Neural cell (in vitro differentiated cells): ENCODE measurements at regions not wholly inside any gene's neighbourhood (a gene's known extent, or its start where the extent isn't known, plus 50 kb on each side); places are given as distances from the start of the nearest gene placed in this dataset.

Source experiments
- H2AFZ ChIP-seq: fragments of 200-600, 300-800 bp; sonication (generic), shearing (Covaris generic); 2 replicates; pipeline ENCODE4 v1.6.0; 2014; ENCODE audit warnings: low read depth, mild to moderate bottlenecking, antibody characterized with exemption, low read length, moderate library complexity
- H3F3A ChIP-seq: fragments of 200-600 bp; shearing (Covaris generic); 2 replicates; pipeline ENCODE4 v1.6.1; 2016; ENCODE audit warnings: mild to moderate bottlenecking, moderate library complexity, mixed read lengths, antibody characterized with exemption, low read length; ENCODE audit not compliant: insufficient read depth, poor library complexity, severe bottlenecking
- H3K27ac ChIP-seq: fragments of 200-600, 300-800 bp; sonication (generic), shearing (Covaris generic); 2 replicates; pipeline ENCODE4 v1.5.1; 2014; ENCODE audit warnings: mild to moderate bottlenecking, low read length, moderate library complexity
- H3K27me3 ChIP-seq: fragments of 300-800, 200-600 bp; sonication (generic), shearing (Covaris generic); 2 replicates; pipeline ENCODE4 v1.6.0; 2014; ENCODE audit warnings: mild to moderate bottlenecking, low read depth, low read length, moderate library complexity; ENCODE audit not compliant: insufficient read depth
- H3K36me3 ChIP-seq: fragments of 300-800, 200-600 bp; sonication (generic), shearing (Covaris generic); 2 replicates; pipeline ENCODE4 v1.5.1; 2014; ENCODE audit warnings: mild to moderate bottlenecking, antibody characterized with exemption, low read length, moderate library complexity; ENCODE audit not compliant: insufficient read depth
- H3K4me2 ChIP-seq: fragments of 300-800, 200-600 bp; sonication (generic), shearing (Covaris generic); 2 replicates; pipeline ENCODE4 v1.6.0; 2014; ENCODE audit warnings: mild to moderate bottlenecking, low read length
- H3K4me3 ChIP-seq: fragments of 300-800, 200-600 bp; sonication (generic), shearing (Covaris generic); 2 replicates; pipeline ENCODE4 v1.5.1; 2014; ENCODE audit warnings: mild to moderate bottlenecking, low read length, moderate library complexity
- H3K79me2 ChIP-seq: fragments of 200-600 bp; shearing (Covaris generic); replicated peaks from 2 replicates; pipeline ENCODE4 v1.6.0; 2014; ENCODE audit warnings: mild to moderate bottlenecking, low read length, moderate library complexity; ENCODE audit not compliant: insufficient read depth
- H3K9ac ChIP-seq: fragments of 300-800, 200-600 bp; sonication (generic), shearing (Covaris generic); 2 replicates; pipeline ENCODE4 v1.6.1; 2016; ENCODE audit warnings: mild to moderate bottlenecking, low read length, mixed read lengths
- H3K9me2 ChIP-seq: fragments of 200-600 bp; shearing (Covaris generic); 2 replicates; pipeline ENCODE4 v1.6.1; 2016; ENCODE audit warnings: mild to moderate bottlenecking, low read length, mixed read lengths; ENCODE audit not compliant: insufficient read depth
- H3K9me3 ChIP-seq: fragments of 200-600, 300-800 bp; sonication (generic), shearing (Covaris generic); 2 replicates; pipeline ENCODE4 v1.6.1; 2016; ENCODE audit warnings: mild to moderate bottlenecking, mixed run types, low read length, moderate library complexity, mixed read lengths
- H4K20me1 ChIP-seq: fragments of 200-600 bp; shearing (Covaris generic); 2 replicates; pipeline ENCODE4 v1.6.1; 2016; ENCODE audit warnings: mild to moderate bottlenecking, mixed run types; ENCODE audit not compliant: insufficient read depth
- EP300 ChIP-seq: fragments of 450-650 bp; conservative IDR thresholded peaks from 2 replicates; pipeline ENCODE4 v1.6.1; 2014; ENCODE audit warnings: antibody characterized with exemption, mild to moderate bottlenecking, moderate library complexity; ENCODE audit not compliant: poor library complexity, severe bottlenecking
- EZH2 ChIP-seq: fragments of 200-600, 300-800 bp; shearing (Covaris generic), sonication (generic); IDR thresholded peaks from 2 replicates; pipeline ENCODE4 v1.6.1; 2014; ENCODE audit warnings: antibody characterized with exemption, low read length, borderline replicate concordance, mild to moderate bottlenecking; ENCODE audit not compliant: insufficient read depth, poor library complexity, severe bottlenecking
- MXI1 ChIP-seq: fragments of 450-650 bp; conservative IDR thresholded peaks from 2 replicates; pipeline ENCODE4 v1.6.1; 2014; ENCODE audit warnings: antibody characterized with exemption, mild to moderate bottlenecking; ENCODE audit not compliant: poor library complexity, severe bottlenecking
- POLR2AphosphoS5 ChIP-seq: IDR thresholded peaks from 2 replicates; pipeline ENCODE4 v1.6.1; 2012
- RAD21 ChIP-seq: fragments of 450-650 bp; conservative IDR thresholded peaks from 2 replicates; pipeline ENCODE4 v1.6.1; 2014; ENCODE audit warnings: antibody characterized with exemption, mild to moderate bottlenecking, moderate library complexity
- REST ChIP-seq: IDR thresholded peaks from 2 replicates; pipeline ENCODE4 v1.6.1; 2012; ENCODE audit warnings: borderline replicate concordance
- SMC3 ChIP-seq: fragments of 450-650 bp; conservative IDR thresholded peaks from 2 replicates; pipeline ENCODE4 v1.6.1; 2014; ENCODE audit warnings: antibody characterized with exemption, mild to moderate bottlenecking, moderate library complexity; ENCODE audit not compliant: poor library complexity
- TAF1 ChIP-seq: IDR thresholded peaks from 2 replicates; pipeline ENCODE4 v1.6.1; 2012; ENCODE audit warnings: low read depth
- TF ChIP-seq, protein P1 (sequence below): fragments of 450-650 bp; IDR thresholded peaks from 2 replicates; pipeline ENCODE4 v1.5.1; 2014; ENCODE audit warnings: antibody characterized with exemption, mild to moderate bottlenecking, moderate library complexity; ENCODE audit not compliant: poor library complexity, severe bottlenecking

GRCh38 chr6:71482742-71483141 lies 194.1 kb downstream of the OGFRL1 start:
- H2AFZ ChIP-seq, result no peak overlapping the region
- H3K4me2 ChIP-seq, result no peak overlapping the region
- no peaks in the 10 kb centered on the region for H3K9me3 ChIP-seq
- no peaks in the 10 kb centered on the region for H3K9me2 ChIP-seq
- no peak for TF ChIP-seq RAD21
- no peak for TF ChIP-seq MXI1
- TF ChIP-seq, protein P1, sequence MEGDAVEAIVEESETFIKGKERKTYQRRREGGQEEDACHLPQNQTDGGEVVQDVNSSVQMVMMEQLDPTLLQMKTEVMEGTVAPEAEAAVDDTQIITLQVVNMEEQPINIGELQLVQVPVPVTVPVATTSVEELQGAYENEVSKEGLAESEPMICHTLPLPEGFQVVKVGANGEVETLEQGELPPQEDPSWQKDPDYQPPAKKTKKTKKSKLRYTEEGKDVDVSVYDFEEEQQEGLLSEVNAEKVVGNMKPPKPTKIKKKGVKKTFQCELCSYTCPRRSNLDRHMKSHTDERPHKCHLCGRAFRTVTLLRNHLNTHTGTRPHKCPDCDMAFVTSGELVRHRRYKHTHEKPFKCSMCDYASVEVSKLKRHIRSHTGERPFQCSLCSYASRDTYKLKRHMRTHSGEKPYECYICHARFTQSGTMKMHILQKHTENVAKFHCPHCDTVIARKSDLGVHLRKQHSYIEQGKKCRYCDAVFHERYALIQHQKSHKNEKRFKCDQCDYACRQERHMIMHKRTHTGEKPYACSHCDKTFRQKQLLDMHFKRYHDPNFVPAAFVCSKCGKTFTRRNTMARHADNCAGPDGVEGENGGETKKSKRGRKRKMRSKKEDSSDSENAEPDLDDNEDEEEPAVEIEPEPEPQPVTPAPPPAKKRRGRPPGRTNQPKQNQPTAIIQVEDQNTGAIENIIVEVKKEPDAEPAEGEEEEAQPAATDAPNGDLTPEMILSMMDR, result no peak
- TF ChIP-seq EP300, result no peak
- no peak for TF ChIP-seq EZH2
- TF ChIP-seq REST, result no peak
- TF ChIP-seq TAF1, result no peak
- no peak for TF ChIP-seq POLR2AphosphoS5
- no peak for TF ChIP-seq SMC3
- no peaks in the 10 kb centered on the region for H3K27me3 ChIP-seq
- no peak overlapping the region for H3K4me3 ChIP-seq
- H3K36me3 ChIP-seq, result no peaks in the 10 kb centered on the region
- H3F3A ChIP-seq, result no peaks in the 10 kb centered on the region
- no peaks in the 10 kb centered on the region for H4K20me1 ChIP-seq
- H3K9ac ChIP-seq, result no peak overlapping the region
- no peak overlapping the region for H3K27ac ChIP-seq
- H3K79me2 ChIP-seq, result no peaks in the 10 kb centered on the region

GRCh38 chr6:71486461-71486860 lies 197.8 kb downstream of the OGFRL1 start:
- H3K27ac ChIP-seq, result no peak overlapping the region
- no peaks in the 10 kb centered on the region for H4K20me1 ChIP-seq
- TF ChIP-seq RAD21 (no peak), POLR2AphosphoS5 (no peak), EP300 (no peak), REST (no peak), MXI1 (no peak), EZH2 (no peak), TAF1 (no peak), SMC3 (no peak)
- TF ChIP-seq, protein P1, result no peak
- H3K9ac ChIP-seq, result no peak overlapping the region
- no peaks in the 10 kb centered on the region for H3F3A ChIP-seq
- no peak overlapping the region for H3K4me3 ChIP-seq
- H3K27me3 ChIP-seq, result no peaks in the 10 kb centered on the region
- H3K9me3 ChIP-seq, result no peaks in the 10 kb centered on the region
- no peak overlapping the region for H3K4me2 ChIP-seq
- no peaks in the 10 kb centered on the region for H3K36me3 ChIP-seq
- H3K79me2 ChIP-seq, result no peaks in the 10 kb centered on the region
- no peak overlapping the region for H2AFZ ChIP-seq
- no peaks in the 10 kb centered on the region for H3K9me2 ChIP-seq
